ENCODE measurements at regions not wholly inside any gene's neighbourhood (a gene's known extent, or its start where the extent isn't known, plus 50 kb on each side); places are given as distances from the start of the nearest gene placed in this dataset.
A peak's percentile ranks its signal among the peaks of the same experiment; 100 is the strongest.
"Not testable (repeated sequence)": the region's sequence is repeated elsewhere in the genome, so short reads cannot be mapped to it uniquely, and the experiment has no call there.

- peaks cover 17 to 19% of the 10 kb centered on the region in 2 donors for H3K4me1 Mint-ChIP-seq (ENCODE audit: low read depth in 2 of 2)
- peak overlapping the region; percentile 91 to 92 for H3K4me3 Mint-ChIP-seq
- peak; percentile 99 for ATAC-seq (replicated peaks)
- H3K27ac Mint-ChIP-seq: peak overlapping the region; percentile 93 to 96
- peak; percentile 70 to 73 (median 73) for DNase-seq
- H3K9me3 Mint-ChIP-seq: no peaks in the 10 kb centered on the region
- peaks cover 5% of the 10 kb centered on the region for H3K36me3 Mint-ChIP-seq (ENCODE audit: insufficient read depth)
- H3K27me3 Mint-ChIP-seq: no peaks in the 10 kb centered on the region
These were observed 88.0 kb upstream of the RPRML start for GRCh38 chr17:47066841-47067682.

- DNase-seq (no peak), ATAC-seq (replicated peaks) (no peak)
- Mint-ChIP-seq H3K4me1 (ENCODE audit: low read depth in 2 of 2) (peaks cover 12 to 15% of the 10 kb centered on the region in 2 donors), H3K36me3 (ENCODE audit: insufficient read depth) (peaks cover 5% of the 10 kb centered on the region), H3K9me3 (no peaks in the 10 kb centered on the region), H3K4me3 (peak overlapping the region; percentile 91 to 92), H3K27me3 (no peaks in the 10 kb centered on the region), H3K27ac (peak overlapping the region; percentile 93 to 96)
These were observed 87.0 kb upstream of the RPRML start for GRCh38 chr17:47066095-47066494.

- Mint-ChIP-seq H3K36me3 (ENCODE audit: insufficient read depth) (peaks cover 5% of the 10 kb centered on the region), H3K27me3 (no peaks in the 10 kb centered on the region), H3K4me3 (no peak overlapping the region), H3K4me1 (ENCODE audit: low read depth in 2 of 2) (peaks cover 13 to 14% of the 10 kb centered on the region in 2 donors), H3K27ac (no peak overlapping the region), H3K9me3 (no peaks in the 10 kb centered on the region)
- DNase-seq (no peak), ATAC-seq (replicated peaks) (no peak)
These were observed 85.6 kb upstream of the RPRML start for GRCh38 chr17:47064684-47065083.

GRCh38 chr17:47063475-47063874 is 84.4 kb upstream of the RPRML start:
- H3K9me3 Mint-ChIP-seq: no peaks in the 10 kb centered on the region
- H3K27ac Mint-ChIP-seq: no peak overlapping the region
- ATAC-seq (replicated peaks) (no peak), DNase-seq (no peak)
- peaks cover 5% of the 10 kb centered on the region for H3K36me3 Mint-ChIP-seq (ENCODE audit: insufficient read depth)
- peaks cover 14% of the 10 kb centered on the region in 2 donors for H3K4me1 Mint-ChIP-seq (ENCODE audit: low read depth in 2 of 2)
- no peaks in the 10 kb centered on the region for H3K27me3 Mint-ChIP-seq
- H3K4me3 Mint-ChIP-seq: no peak overlapping the region

- H3K27ac Mint-ChIP-seq; H3K4me3 Mint-ChIP-seq; H3K9me3 Mint-ChIP-seq; H3K36me3 Mint-ChIP-seq (ENCODE audit: insufficient read depth); H3K27me3 Mint-ChIP-seq; ATAC-seq (replicated peaks); DNase-seq: not testable (repeated sequence)
- peaks cover 11 to 14% of the 10 kb centered on the region in 2 donors for H3K4me1 Mint-ChIP-seq (ENCODE audit: low read depth in 2 of 2)
These were observed 83.8 kb upstream of the RPRML start for GRCh38 chr17:47062851-47063250.

- H3K4me3 Mint-ChIP-seq; H3K4me1 Mint-ChIP-seq (ENCODE audit: low read depth in 2 of 2); DNase-seq; H3K9me3 Mint-ChIP-seq; H3K27me3 Mint-ChIP-seq; ATAC-seq (replicated peaks); H3K27ac Mint-ChIP-seq: not testable (repeated sequence)
- peaks cover 10% of the 10 kb centered on the region for H3K36me3 Mint-ChIP-seq (ENCODE audit: insufficient read depth)
These were observed 81.0 kb upstream of the RPRML start for GRCh38 chr17:47060005-47060404.

GRCh38 chr17:47057830-47058229 is 78.8 kb upstream of the RPRML start:
- Mint-ChIP-seq H3K27ac (no peak overlapping the region), H3K4me1 (ENCODE audit: low read depth in 2 of 2) (peaks cover 0 to 4% of the 10 kb centered on the region in 2 donors), H3K27me3 (no peaks in the 10 kb centered on the region), H3K4me3 (no peak overlapping the region), H3K36me3 (ENCODE audit: insufficient read depth) (peaks cover 20% of the 10 kb centered on the region), H3K9me3 (no peaks in the 10 kb centered on the region)
- DNase-seq (no peak), ATAC-seq (replicated peaks) (no peak)

- H3K9me3 Mint-ChIP-seq; H3K4me3 Mint-ChIP-seq; H3K4me1 Mint-ChIP-seq (ENCODE audit: low read depth in 2 of 2); H3K27ac Mint-ChIP-seq; DNase-seq; ATAC-seq (replicated peaks); H3K27me3 Mint-ChIP-seq: not testable (repeated sequence)
- H3K36me3 Mint-ChIP-seq (ENCODE audit: insufficient read depth): peaks cover 22% of the 10 kb centered on the region
These were observed 78.2 kb upstream of the RPRML start for GRCh38 chr17:47057279-47057678.

GRCh38 chr17:47056687-47057086 is 77.6 kb upstream of the RPRML start:
- H3K4me3 Mint-ChIP-seq; H3K27me3 Mint-ChIP-seq; H3K9me3 Mint-ChIP-seq; H3K4me1 Mint-ChIP-seq (ENCODE audit: low read depth in 2 of 2); DNase-seq; ATAC-seq (replicated peaks); H3K27ac Mint-ChIP-seq: not testable (repeated sequence)
- H3K36me3 Mint-ChIP-seq (ENCODE audit: insufficient read depth): peaks cover 22% of the 10 kb centered on the region
